HFFc6 (cell line): ENCODE measurements at regions not wholly inside any gene's neighbourhood (a gene's known extent, or its start where the extent isn't known, plus 50 kb on each side); places are given as distances from the start of the nearest gene placed in this dataset.

ENCODE experiments used
- DNase-seq: peaks from one replicate; pipeline ENCODE4 v3.0.0-alpha.2; 2018
- H3K27ac Mint-ChIP-seq: 2 replicates; pipeline ENCODE4 v1.8.0; 2020; ENCODE audit warnings: mild to moderate bottlenecking, mixed read lengths
- H3K27me3 Mint-ChIP-seq: 2 replicates; pipeline ENCODE4 v1.8.0; 2021; ENCODE audit warnings: mild to moderate bottlenecking, moderate library complexity, mixed read lengths; ENCODE audit not compliant: insufficient read depth
- H3K36me3 Mint-ChIP-seq: 2 replicates; pipeline ENCODE4 v1.8.0; 2021; ENCODE audit warnings: low read depth, mixed read lengths
- H3K4me1 Mint-ChIP-seq: 2 replicates; pipeline ENCODE4 v1.8.0; 2020; ENCODE audit warnings: low read depth, mixed read lengths
- H3K4me3 Mint-ChIP-seq: 2 replicates; pipeline ENCODE4 v1.8.0; 2020; ENCODE audit warnings: mild to moderate bottlenecking, moderate library complexity, mixed read lengths
- H3K9me3 Mint-ChIP-seq: 2 replicates; pipeline ENCODE4 v1.8.0; 2020; ENCODE audit warnings: mild to moderate bottlenecking, mixed read lengths
- CTCF ChIP-seq: fragments of 200-600 bp; sonication (generic); IDR thresholded peaks from 2 replicates; pipeline ENCODE4 v1.5.0; 2021; ENCODE audit warnings: antibody characterized with exemption, mild to moderate bottlenecking

- no peaks in the 10 kb centered on the region for H3K4me1 Mint-ChIP-seq
- peaks cover 3% of the 10 kb centered on the region for H3K27me3 Mint-ChIP-seq
- no peaks in the 10 kb centered on the region for H3K9me3 Mint-ChIP-seq
- no peak overlapping the region for H3K27ac Mint-ChIP-seq
- no peak for DNase-seq
- H3K36me3 Mint-ChIP-seq, result no peaks in the 10 kb centered on the region
- H3K4me3 Mint-ChIP-seq, result no peak overlapping the region
- TF ChIP-seq CTCF, result no peak
Observed at GRCh38 chr16:55041540-55042234, 111.0 kb downstream of the IRX5 start.

GRCh38 chr16:55042556-55043432, 112.1 kb downstream of the IRX5 start:
- no peak overlapping the region for H3K4me3 Mint-ChIP-seq
- no peak overlapping the region for H3K27ac Mint-ChIP-seq
- no peak for TF ChIP-seq CTCF
- H3K9me3 Mint-ChIP-seq, result no peaks in the 10 kb centered on the region
- H3K36me3 Mint-ChIP-seq, result no peaks in the 10 kb centered on the region
- H3K4me1 Mint-ChIP-seq, result no peaks in the 10 kb centered on the region
- no peak for DNase-seq
- peaks cover 6% of the 10 kb centered on the region for H3K27me3 Mint-ChIP-seq

GRCh38 chr16:55043499-55043898, 112.8 kb downstream of the IRX5 start:
- peaks cover 7% of the 10 kb centered on the region for H3K27me3 Mint-ChIP-seq
- H3K9me3 Mint-ChIP-seq, result no peaks in the 10 kb centered on the region
- H3K36me3 Mint-ChIP-seq, result no peaks in the 10 kb centered on the region
- TF ChIP-seq CTCF, result no peak
- no peaks in the 10 kb centered on the region for H3K4me1 Mint-ChIP-seq
- no peak overlapping the region for H3K4me3 Mint-ChIP-seq
- DNase-seq, result no peak
- no peak overlapping the region for H3K27ac Mint-ChIP-seq

GRCh38 chr16:55044201-55044975, 113.7 kb downstream of the IRX5 start:
- Mint-ChIP-seq H3K9me3 (no peaks in the 10 kb centered on the region), H3K36me3 (no peaks in the 10 kb centered on the region), H3K27me3 (peaks cover 7% of the 10 kb centered on the region), H3K27ac (no peak overlapping the region), H3K4me1 (no peaks in the 10 kb centered on the region), H3K4me3 (no peak overlapping the region)
- no peak for DNase-seq
- no peak for TF ChIP-seq CTCF

GRCh38 chr16:55045329-55045728, 114.7 kb downstream of the IRX5 start:
- Mint-ChIP-seq H3K4me3 (no peak overlapping the region), H3K27ac (no peak overlapping the region), H3K9me3 (no peaks in the 10 kb centered on the region), H3K36me3 (no peaks in the 10 kb centered on the region), H3K27me3 (peaks cover 7% of the 10 kb centered on the region), H3K4me1 (no peaks in the 10 kb centered on the region)
- TF ChIP-seq CTCF, result no peak
- DNase-seq, result no peak
